Kidney epithelial cell (primary cell): ENCODE measurements at regions not wholly inside any gene's neighbourhood (a gene's known extent, or its start where the extent isn't known, plus 50 kb on each side); places are given as distances from the start of the nearest gene placed in this dataset.

Experiments used
- DNase-seq: peaks from one replicate; pipeline ENCODE4 v3.0.0-alpha.2; 2010; ENCODE audit warnings: low read depth
- H3K27me3 ChIP-seq: 2 replicates; pipeline ENCODE4 v1.6.0; 2011; ENCODE audit warnings: low read length; ENCODE audit not compliant: control insufficient read depth, insufficient read depth
- H3K36me3 ChIP-seq: 2 replicates; pipeline ENCODE4 v1.5.1; 2011; ENCODE audit warnings: low read length; ENCODE audit not compliant: control insufficient read depth, insufficient read depth
- H3K4me3 ChIP-seq: 2 replicates; pipeline ENCODE4 v1.5.1; 2011; ENCODE audit warnings: low read depth, mild to moderate bottlenecking, control low read depth, low read length
- TF ChIP-seq, protein P1 (sequence below): IDR thresholded peaks from 2 replicates; pipeline ENCODE4 v1.5.1; 2011; ENCODE audit warnings: mild to moderate bottlenecking, moderate library complexity, low read length, control low read depth, inconsistent platforms; ENCODE audit not compliant: insufficient read depth, poor library complexity, severe bottlenecking

DNA sequence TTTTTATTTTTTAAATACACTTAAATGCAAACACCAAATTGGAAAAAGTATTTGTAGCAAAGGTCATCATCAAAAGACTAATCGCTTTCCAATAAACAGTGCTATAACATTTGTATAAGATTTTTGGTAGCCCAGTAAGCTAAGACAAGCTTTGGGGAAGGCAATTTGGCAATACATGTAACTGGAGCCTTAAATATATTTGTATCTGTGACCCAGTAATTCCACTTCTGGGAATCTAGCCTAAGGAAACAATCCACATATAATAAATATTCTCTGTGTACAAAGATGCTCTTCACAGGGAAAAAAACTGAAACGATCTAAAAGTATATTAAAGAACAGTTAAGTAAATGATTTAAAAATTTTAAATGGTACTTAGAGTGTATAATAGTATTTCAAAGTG, 65.5 kb upstream of the TJP1 start:
- H3K27me3 ChIP-seq = no peaks in the 10 kb centered on the region
- TF ChIP-seq, protein P1, sequence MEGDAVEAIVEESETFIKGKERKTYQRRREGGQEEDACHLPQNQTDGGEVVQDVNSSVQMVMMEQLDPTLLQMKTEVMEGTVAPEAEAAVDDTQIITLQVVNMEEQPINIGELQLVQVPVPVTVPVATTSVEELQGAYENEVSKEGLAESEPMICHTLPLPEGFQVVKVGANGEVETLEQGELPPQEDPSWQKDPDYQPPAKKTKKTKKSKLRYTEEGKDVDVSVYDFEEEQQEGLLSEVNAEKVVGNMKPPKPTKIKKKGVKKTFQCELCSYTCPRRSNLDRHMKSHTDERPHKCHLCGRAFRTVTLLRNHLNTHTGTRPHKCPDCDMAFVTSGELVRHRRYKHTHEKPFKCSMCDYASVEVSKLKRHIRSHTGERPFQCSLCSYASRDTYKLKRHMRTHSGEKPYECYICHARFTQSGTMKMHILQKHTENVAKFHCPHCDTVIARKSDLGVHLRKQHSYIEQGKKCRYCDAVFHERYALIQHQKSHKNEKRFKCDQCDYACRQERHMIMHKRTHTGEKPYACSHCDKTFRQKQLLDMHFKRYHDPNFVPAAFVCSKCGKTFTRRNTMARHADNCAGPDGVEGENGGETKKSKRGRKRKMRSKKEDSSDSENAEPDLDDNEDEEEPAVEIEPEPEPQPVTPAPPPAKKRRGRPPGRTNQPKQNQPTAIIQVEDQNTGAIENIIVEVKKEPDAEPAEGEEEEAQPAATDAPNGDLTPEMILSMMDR = no peak
- H3K4me3 ChIP-seq = no peak overlapping the region
- DNase-seq = no peak
- no peaks in the 10 kb centered on the region for H3K36me3 ChIP-seq

DNA sequence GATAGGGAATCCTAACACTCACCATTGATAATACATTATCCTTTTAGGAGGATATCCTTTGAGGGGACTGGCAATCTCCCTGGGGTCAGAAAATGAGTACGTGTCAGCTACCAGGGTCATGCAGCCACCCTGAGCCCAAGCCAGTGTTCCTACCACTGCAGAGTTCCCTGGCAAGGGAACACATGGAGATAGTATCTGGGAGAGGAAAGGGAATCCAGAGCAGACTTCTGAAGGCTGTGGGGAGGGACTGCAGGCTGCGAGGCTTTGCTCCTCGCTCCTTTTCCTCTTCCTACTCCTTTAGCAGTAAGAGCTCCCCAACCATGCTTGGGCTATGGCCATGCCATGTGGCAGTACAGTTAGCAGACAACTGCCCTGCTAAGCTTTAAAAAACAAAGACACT, 62.9 kb upstream of the TJP1 start:
- TF ChIP-seq, protein P1 = no peak
- Histone ChIP-seq H3K36me3 (no peaks in the 10 kb centered on the region), H3K27me3 (no peaks in the 10 kb centered on the region), H3K4me3 (no peak overlapping the region)
- no peak for DNase-seq

DNA sequence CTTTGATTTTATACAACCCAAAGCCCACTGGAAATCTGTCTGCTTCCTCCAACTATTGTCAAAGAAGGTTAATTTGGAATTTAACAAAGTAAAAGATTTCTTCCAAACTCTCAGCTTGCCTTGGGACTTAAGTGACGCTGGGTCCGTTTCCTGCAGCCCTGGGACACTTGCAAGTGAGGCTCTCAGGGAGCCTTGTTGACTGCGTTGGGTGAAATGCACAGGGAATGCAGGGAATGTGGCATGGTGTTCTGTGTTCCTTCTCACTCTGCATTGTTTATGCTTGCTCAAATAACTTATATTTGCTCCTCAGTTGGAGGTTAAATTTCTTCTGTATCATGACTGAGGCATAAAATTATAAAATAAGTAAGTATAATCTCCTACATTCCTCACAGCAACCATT, 60.9 kb upstream of the TJP1 start:
- H3K4me3 ChIP-seq = no peak overlapping the region
- H3K36me3 ChIP-seq = no peaks in the 10 kb centered on the region
- TF ChIP-seq, protein P1 = no peak
- no peaks in the 10 kb centered on the region for H3K27me3 ChIP-seq
- DNase-seq = no peak

DNA sequence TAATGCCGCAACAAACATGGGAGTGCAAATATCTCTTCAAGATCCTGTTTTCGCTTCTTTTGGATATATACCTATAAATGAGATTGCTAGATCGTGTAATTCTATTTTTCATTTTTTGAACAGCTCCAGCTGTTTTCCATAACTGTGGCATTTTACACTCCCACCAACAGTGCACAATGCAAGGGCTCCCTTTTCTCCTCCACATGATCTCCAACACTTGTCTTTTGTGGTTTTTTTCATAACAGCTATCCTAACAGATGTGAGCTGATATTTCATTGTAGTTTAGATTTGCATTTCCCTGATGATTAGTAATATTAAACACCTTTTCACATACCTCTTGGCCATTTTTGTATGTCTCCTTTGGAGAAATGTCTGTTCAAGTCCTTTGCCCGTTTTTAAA, 58.6 kb upstream of the TJP1 start:
- Histone ChIP-seq H3K4me3 (no peak overlapping the region), H3K36me3 (no peaks in the 10 kb centered on the region), H3K27me3 (no peaks in the 10 kb centered on the region)
- DNase-seq = no peak
- TF ChIP-seq, protein P1 = no peak

DNA sequence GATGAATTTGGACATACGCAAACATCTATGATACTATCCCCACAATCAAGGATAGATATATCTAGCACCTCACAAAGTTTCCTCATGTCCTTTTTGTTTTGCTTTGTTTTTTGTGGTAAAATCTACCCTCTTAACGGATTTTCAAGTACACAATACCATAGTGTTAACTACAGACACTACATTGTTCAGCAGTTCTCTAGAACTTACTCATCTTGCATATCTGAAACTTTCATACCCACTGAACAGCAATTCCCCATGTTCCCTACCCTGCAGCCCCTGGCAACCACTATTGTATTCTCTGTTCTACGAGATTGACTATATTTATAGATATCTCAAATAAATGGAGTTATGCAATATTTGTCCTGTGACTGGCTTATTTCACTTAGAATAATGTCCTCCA, 58.1 kb upstream of the TJP1 start:
- TF ChIP-seq, protein P1 = no peak

DNA sequence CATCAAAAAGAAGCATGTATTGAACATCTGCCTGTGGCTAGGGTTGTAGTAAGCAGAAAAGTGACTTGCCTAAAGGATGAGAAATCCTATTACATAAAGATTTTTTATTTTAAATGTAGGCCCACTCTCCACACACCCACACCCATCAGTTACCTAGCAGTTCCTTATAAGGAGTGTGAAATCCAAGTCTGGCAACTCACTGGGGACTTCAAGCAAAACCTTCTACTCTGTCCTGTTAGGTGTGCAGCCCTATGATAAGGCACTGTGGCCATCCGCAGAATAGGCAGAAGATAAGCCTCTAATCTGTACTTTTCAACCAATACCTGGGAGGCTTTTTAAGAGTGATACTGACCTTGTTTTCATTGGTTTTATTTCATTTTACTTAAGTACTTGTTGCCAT, 52.7 kb upstream of the TJP1 start:
- no peak overlapping the region for H3K4me3 ChIP-seq
- no peaks in the 10 kb centered on the region for H3K36me3 ChIP-seq
- H3K27me3 ChIP-seq = no peaks in the 10 kb centered on the region
- no peak for DNase-seq
- TF ChIP-seq, protein P1 = no peak

More for the DNA sequence above, 58.1 kb upstream of the TJP1 start:
- no peak for DNase-seq
- H3K36me3 ChIP-seq = no peaks in the 10 kb centered on the region
- no peaks in the 10 kb centered on the region for H3K27me3 ChIP-seq
- no peak overlapping the region for H3K4me3 ChIP-seq
